GM15510 (cell line): ENCODE measurements at regions not wholly inside any gene's neighbourhood (a gene's known extent, or its start where the extent isn't known, plus 50 kb on each side); places are given as distances from the start of the nearest gene placed in this dataset.

Experiments used
- POLR2A ChIP-seq: IDR thresholded peaks from 3 replicates; pipeline ENCODE4 v1.6.1; 2011; ENCODE audit warnings: borderline replicate concordance; ENCODE audit not compliant: insufficient read length; ENCODE audit errors: extremely low read depth

DNA sequence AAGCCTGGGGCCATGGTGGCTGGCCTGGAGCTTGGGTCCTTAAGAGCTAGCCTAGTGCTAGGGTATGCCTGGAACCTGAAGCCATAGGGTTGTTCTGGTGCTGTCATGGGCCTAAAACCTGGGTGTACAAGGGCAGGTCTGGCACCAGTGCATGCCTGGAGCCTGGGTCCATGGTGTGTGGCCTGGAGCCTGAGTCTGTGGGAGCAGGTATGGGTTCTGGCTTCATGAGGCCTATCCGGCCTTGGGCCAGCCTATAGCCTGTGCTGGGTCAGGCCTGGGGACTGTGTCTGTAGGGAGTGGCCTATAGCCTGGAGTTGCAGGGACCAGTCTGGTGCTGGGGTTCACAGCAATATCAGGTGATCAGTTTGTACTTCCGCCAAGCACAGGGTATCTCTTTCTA is 347.2 kb upstream of the MEF2C start:
- no peak for TF ChIP-seq POLR2A

DNA sequence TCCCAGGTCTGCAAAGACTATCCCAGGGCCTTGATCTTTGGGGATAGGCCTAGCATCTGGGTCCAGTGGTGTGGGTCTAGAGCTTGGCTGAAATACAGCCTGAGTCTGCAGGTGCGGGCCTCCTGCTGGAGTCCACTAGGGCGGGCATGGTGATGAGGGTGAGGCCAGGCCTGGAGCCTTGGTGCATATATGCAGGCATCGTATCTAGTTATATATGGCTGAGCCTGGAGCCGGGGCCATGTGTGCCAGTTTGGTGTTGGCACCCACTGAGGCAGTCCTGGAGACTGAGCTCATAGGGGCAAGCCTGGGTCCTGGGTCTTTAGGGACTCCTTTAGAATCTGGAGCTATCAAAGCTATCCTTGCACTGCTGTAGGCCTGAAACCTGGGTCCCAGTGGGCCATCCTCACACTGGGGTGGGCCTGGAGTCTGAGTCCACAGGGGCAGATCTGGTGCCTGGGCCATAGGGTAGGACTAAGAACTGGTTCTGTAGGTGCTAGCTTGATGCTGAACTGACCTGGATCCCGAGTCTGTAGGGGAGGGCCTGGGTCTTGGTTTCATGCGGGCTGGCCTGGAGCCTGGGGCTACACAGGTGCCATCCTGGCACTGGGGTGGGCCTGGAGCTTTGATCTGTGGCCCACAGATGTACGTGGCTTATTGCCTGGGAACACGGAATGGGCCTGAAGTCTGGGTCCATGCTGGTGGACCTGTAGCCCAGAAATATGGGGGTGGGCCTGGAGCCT is 346.5 kb upstream of the MEF2C start:
- no peak for TF ChIP-seq POLR2A

GRCh38 chr5:89228355-89228754 is 345.4 kb upstream of the MEF2C start:
- no peak for TF ChIP-seq POLR2A

- TF ChIP-seq POLR2A, result no peak
These were observed 335.4 kb upstream of the MEF2C start for GRCh38 chr5:89218364-89218763.

DNA sequence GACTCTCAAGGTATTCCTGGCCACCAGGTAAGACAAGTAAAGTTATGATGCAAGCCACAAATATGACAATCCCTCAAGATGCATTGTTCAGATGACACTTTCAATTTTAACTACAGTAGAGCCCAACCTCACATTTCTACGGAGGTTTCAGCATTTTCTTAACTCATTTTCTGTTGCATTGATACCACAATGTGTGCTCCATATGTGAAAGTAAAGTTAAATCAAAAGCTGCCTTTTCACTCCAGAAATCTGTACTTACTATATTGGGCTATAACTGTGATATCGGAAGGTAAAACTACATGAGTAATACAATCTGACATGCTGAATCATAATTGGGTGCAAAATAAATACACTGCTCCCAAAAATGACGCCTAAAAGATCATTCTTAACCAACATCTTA is 333.6 kb upstream of the MEF2C start:
- TF ChIP-seq POLR2A, result no peak

DNA sequence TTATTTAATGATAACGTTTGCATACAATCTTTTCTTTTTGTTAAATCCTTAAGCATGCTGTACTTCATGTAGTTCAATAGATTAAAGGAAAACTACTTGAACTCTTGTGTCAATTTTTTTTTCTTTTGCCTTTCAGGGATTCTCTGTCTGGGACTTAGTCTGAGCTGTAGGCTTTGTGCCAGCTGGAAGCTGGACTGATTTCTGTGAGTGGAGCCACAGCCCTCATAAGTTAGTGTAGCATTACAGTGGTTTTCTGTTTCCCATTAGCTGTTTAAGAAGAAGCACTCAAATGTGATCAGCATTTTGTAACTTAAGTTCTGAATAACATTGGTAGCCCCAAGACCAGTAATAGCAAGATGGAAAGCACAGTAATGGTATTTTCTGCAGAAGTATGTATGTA is 330.6 kb upstream of the MEF2C start:
- no peak for TF ChIP-seq POLR2A

DNA sequence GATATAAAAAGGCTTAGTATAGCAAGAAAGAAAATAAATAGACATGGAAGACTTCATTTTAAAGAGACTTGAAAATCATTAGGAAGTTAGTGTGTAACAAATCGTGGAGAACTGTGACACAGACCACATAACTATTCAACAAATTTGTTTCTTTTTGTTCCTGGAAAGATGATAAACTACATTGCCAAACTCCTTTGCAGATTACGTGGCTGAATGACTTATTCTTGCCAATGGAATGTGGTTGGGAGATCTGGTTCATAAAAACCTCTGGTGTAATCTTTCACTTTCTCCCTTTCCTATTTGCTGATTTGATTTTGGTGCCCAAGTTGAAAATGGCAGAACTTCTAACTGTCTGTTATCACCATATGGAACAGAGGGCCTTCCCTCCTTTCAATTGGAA is 328.9 kb upstream of the MEF2C start:
- no peak for TF ChIP-seq POLR2A

GRCh38 chr5:89208811-89209210 is 325.8 kb upstream of the MEF2C start:
- TF ChIP-seq POLR2A, result no peak

DNA sequence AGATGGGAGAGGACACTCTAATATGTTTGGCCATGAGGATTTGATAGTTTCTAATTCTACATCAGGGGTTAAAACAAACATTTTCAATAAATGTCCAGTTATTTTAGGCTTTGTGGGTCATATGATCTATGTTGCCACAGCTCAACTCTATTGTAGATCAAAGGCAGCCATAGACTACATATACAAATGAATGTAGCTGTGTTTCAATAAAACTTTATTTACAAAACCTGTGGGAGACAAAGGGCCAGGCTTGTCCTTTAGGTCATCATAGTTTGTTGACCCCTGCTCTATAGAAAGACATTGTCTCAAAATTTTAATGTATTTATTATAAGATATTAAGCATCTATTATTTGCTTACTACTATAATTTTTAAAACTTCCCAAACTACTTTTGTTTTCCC is 325.4 kb upstream of the MEF2C start:
- TF ChIP-seq POLR2A, result no peak

DNA sequence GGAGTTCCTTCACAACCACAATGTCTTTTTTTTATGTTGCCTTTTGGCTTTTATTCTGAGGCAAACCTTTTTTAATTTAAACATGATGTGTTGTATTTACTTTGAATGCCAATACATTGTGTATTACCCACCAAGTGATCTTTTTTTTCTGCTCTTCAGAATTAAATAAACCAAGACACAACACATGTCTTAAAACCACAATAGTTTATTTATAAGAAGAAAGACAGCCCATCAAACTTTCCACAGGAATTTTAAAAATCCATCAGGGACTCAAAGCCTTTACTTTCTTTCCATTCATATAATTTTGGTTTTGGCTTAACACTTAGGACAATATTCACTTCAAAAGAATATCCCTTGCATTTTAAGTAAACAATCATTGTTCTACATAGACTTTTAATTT is 321.8 kb upstream of the MEF2C start:
- no peak for TF ChIP-seq POLR2A

GRCh38 chr5:89203611-89204010 is 320.6 kb upstream of the MEF2C start:
- no peak for TF ChIP-seq POLR2A

DNA sequence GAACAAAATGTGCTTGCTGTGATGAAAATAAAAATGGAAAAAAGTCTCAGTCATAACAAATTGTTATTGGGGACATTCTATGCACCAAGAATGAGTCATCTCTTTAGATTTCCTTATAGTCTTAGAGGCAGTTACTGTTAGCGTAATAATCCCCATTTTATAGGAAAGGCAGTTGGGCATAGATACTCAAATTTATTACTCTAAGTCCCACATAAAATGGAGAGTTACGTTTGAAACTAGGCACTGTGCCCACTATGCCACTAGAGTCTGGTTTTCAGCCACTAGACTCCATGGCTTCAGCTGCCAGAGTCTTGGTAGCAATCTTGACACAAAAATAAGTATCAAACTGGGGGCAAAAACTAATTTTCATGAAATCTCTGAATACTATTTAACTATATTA is 317.9 kb upstream of the MEF2C start:
- TF ChIP-seq POLR2A, result no peak

DNA sequence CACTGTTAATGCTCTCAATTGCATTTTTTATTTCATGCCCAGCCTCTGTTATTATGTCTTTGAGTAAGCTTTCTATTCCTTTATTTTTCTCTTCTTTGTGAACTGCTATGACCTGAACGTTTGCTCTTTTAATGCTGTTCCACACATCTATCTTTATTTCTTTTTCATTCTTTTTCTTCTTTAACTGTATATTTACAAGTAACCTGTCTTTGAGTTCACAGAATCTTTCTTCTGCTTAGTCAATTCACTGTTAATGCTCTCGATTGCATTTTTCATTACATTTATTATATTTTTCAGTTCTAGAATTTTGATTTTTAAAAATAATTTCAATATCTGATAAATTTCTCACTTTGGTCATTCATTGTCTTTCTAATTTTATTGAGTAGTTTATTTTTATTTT is 316.3 kb upstream of the MEF2C start:
- TF ChIP-seq POLR2A, result no peak

DNA sequence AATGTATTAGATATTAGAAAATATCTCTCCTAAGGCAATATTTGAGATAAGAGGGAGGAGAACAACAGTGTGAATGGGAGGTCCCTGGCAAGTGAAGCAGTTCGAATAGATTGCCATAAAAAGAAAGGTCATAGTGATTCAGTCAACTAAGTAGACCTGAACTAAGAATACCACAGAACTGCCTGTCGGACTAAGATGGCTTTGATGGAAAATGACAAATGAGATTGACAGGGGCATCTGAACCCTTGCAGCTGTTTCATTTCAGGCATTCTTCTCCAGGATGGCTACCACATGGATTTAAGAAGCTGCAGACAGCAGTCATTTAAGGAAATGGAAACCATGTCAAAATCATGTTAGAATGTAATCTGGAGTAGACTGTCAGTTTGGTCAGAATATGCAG is 308.4 kb upstream of the MEF2C start:
- TF ChIP-seq POLR2A, result no peak

DNA sequence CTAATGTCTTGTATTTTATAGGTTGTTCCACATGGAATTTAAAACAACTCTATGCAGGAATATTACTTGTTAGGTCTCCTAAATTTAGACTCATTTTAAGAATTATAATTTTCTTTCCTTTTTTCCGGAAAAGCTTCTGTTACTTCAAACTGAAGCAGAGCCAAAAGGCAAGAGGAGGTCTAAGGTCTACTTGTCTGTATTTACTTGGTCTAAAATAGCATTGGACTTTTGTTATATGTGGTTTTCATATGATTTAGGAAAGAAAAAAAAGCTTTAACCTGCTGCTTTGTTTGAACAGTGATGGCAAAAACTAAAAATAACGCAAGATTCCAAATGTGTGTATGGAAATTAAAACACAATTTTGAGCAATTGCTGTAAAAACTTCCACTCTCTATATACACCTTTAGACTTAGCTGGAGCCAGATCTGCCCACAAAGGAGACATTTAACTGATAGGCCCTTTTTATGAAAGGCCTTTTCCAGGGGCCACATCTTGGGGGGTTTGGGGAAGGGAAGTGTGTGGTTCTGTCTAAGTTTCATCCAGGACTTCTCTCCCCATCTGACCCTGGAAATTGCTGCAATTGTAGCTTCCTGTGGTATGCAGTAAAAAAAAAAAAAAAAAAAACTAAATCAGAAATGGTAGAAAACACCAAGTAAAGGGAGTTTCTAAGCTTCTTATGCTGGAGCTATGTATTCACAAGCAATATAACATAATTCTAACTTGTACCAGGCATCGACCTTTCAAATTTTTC is 307.7 kb upstream of the MEF2C start:
- TF ChIP-seq POLR2A, result no peak

DNA sequence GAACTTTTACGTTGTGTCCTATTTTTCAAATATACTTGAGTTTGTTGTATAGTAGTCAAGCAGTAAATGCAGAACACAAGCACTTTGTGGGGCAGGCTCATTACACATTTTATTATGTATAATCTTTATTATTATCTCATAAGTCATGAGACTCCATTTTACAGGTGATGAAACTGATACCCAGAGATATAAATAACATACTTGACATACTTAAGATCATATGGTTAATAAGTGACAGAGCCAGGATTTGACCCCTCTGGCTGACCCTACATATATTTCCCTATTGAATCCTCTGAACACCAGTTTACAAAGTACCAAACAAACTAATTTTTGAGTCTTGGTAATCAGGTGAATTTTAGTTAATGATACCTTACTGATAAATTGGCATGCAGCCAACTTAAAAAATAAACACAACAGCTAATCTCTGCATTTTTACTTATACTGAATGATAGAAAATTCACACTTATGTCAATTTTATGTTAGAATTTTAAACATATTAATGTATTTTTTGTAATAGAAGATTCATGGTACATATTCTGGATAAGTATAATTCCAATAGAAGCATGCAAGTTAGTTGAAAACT is 305.0 kb upstream of the MEF2C start:
- no peak for TF ChIP-seq POLR2A
